HCT116 (cell line): ENCODE measurements at regions not wholly inside any gene's neighbourhood (a gene's known extent, or its start where the extent isn't known, plus 50 kb on each side); places are given as distances from the start of the nearest gene placed in this dataset.

Experiments used
- CEBPB ChIP-seq: IDR thresholded peaks from 2 replicates; pipeline ENCODE4 v1.6.1; 2012; ENCODE audit warnings: low read depth
- EZH2 ChIP-seq: fragments of 200-600 bp; sonication (generic); IDR thresholded peaks from 2 replicates; pipeline ENCODE4 v1.6.1; 2017; ENCODE audit warnings: antibody characterized with exemption, mixed run types
- EZH2phosphoT487 ChIP-seq: fragments of 200-600 bp; IDR thresholded peaks from 2 replicates; pipeline ENCODE4 v1.6.1; 2018; ENCODE audit warnings: antibody characterized with exemption, borderline replicate concordance
- FOSL1 ChIP-seq: IDR thresholded peaks from 2 replicates; pipeline ENCODE4 v1.6.1; 2012; ENCODE audit warnings: low read depth
- POLR2A ChIP-seq: IDR thresholded peaks from 2 replicates; pipeline ENCODE4 v1.7.0; 2011; ENCODE audit warnings: borderline replicate concordance; ENCODE audit not compliant: insufficient read depth, insufficient read length; ENCODE audit errors: extremely low read depth
- POLR2AphosphoS5 ChIP-seq: IDR thresholded peaks from 2 replicates; pipeline ENCODE4 v1.6.1; 2011; ENCODE audit warnings: mild to moderate bottlenecking, low read depth, low read length, moderate library complexity
- SIN3A ChIP-seq: IDR thresholded peaks from 2 replicates; pipeline ENCODE4 v1.6.1; 2012; ENCODE audit warnings: low read depth
- TF ChIP-seq, protein P1 (sequence below), 3 experiments: fragments of 200-600 bp in 1 of 3; sonication (generic) in 1 of 3; IDR thresholded peaks in 2 of 3; conservative IDR thresholded peaks in 1 of 3; 2 replicates each; pipeline ENCODE4 v1.5.1; 2012 to 2017; ENCODE audit warnings: low read depth in 2 of 3, low read length in 2 of 3, antibody characterized with exemption in 1 of 3, borderline replicate concordance in 1 of 3, control low read depth in 1 of 3, mild to moderate bottlenecking in 1 of 3, mixed read lengths in 1 of 3, mixed run types in 1 of 3, moderate library complexity in 1 of 3; ENCODE audit not compliant: insufficient read depth in 1 of 3
- TF ChIP-seq, protein P2 (sequence below): IDR thresholded peaks from 2 replicates; pipeline ENCODE4 v1.6.1; 2012; ENCODE audit warnings: low read depth

DNA sequence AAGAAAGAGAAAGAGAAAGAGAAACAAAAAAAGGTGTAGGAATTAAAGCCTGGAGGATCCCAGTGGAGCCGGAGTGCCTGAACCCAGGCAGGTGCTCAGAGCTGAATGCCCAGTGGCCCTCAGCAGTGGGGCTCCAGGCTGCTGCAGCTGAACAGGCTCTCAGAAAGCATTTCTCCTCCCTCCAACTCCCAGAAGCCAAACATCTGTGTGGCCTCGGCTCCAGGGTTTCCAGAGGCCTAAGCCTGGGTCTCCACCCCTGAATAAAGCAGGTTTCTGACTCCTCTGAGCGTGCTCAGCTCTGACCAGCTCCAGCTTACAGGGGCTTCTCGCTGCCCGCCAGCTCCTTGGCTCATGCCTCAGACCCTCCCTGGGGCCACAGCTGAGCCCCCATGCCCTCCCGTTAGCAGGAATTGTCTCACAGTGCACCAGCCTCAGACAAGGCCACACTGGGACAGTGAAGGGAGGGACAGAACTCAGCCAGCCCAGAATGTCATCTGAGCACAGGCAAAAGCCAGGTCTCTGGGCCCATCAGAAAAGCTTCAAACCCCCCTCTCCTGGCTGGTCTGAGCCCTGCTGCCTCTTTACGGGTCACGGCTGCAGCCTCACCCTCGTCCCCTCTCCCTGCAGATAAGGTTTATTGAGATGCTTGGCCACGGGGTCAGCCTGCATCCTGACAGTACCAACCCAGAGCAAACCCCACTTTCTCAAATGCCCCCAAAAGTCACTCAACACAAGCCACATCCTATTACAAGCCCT is 114.4 kb upstream of the PPP1R26 start:
- no peak for TF ChIP-seq EZH2
- no peak for TF ChIP-seq SIN3A
- no peak for TF ChIP-seq POLR2A
- TF ChIP-seq CEBPB = no peak
- TF ChIP-seq, protein P1, sequence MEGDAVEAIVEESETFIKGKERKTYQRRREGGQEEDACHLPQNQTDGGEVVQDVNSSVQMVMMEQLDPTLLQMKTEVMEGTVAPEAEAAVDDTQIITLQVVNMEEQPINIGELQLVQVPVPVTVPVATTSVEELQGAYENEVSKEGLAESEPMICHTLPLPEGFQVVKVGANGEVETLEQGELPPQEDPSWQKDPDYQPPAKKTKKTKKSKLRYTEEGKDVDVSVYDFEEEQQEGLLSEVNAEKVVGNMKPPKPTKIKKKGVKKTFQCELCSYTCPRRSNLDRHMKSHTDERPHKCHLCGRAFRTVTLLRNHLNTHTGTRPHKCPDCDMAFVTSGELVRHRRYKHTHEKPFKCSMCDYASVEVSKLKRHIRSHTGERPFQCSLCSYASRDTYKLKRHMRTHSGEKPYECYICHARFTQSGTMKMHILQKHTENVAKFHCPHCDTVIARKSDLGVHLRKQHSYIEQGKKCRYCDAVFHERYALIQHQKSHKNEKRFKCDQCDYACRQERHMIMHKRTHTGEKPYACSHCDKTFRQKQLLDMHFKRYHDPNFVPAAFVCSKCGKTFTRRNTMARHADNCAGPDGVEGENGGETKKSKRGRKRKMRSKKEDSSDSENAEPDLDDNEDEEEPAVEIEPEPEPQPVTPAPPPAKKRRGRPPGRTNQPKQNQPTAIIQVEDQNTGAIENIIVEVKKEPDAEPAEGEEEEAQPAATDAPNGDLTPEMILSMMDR (IDR thresholded peaks at IDR 0.05 in 2 of 3, conservative IDR thresholded peaks at IDR 0.05 in 1 of 3; ENCODE audit: borderline replicate concordance in 1 of 3, insufficient read depth in 1 of 3, low read depth in 2 of 3, low read length in 2 of 3) = no peak
- no peak for TF ChIP-seq EZH2phosphoT487
- TF ChIP-seq, protein P2, sequence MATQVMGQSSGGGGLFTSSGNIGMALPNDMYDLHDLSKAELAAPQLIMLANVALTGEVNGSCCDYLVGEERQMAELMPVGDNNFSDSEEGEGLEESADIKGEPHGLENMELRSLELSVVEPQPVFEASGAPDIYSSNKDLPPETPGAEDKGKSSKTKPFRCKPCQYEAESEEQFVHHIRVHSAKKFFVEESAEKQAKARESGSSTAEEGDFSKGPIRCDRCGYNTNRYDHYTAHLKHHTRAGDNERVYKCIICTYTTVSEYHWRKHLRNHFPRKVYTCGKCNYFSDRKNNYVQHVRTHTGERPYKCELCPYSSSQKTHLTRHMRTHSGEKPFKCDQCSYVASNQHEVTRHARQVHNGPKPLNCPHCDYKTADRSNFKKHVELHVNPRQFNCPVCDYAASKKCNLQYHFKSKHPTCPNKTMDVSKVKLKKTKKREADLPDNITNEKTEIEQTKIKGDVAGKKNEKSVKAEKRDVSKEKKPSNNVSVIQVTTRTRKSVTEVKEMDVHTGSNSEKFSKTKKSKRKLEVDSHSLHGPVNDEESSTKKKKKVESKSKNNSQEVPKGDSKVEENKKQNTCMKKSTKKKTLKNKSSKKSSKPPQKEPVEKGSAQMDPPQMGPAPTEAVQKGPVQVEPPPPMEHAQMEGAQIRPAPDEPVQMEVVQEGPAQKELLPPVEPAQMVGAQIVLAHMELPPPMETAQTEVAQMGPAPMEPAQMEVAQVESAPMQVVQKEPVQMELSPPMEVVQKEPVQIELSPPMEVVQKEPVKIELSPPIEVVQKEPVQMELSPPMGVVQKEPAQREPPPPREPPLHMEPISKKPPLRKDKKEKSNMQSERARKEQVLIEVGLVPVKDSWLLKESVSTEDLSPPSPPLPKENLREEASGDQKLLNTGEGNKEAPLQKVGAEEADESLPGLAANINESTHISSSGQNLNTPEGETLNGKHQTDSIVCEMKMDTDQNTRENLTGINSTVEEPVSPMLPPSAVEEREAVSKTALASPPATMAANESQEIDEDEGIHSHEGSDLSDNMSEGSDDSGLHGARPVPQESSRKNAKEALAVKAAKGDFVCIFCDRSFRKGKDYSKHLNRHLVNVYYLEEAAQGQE = no peak
- TF ChIP-seq POLR2AphosphoS5 = no peak
- TF ChIP-seq FOSL1 = no peak
